ENCODE measurements at regions not wholly inside any gene's neighbourhood (a gene's known extent, or its start where the extent isn't known, plus 50 kb on each side); places are given as distances from the start of the nearest gene placed in this dataset.
"Not testable (repeated sequence)": the region's sequence is repeated elsewhere in the genome, so short reads cannot be mapped to it uniquely, and the experiment has no call there.

DNA sequence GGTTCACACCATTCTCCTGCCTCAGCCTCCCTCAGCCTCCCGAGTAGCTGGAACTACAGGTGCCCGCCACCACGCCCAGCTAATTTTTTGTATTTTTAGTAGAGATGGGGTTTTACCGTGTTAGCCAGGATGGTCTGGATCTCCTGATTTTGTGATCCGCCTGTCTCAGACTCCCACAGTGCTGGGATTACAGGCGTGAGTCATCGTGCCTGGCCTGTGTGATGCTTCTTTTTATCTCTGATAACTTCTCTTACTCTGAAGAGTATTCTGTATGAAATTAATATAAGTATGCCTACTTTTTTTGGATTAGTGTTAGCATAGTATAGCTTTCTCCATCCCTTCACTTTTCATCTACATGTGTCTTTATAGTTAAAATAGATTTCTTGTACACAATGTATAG, 180.8 kb upstream of the GALNT15 start:
- TF ChIP-seq, protein P1, sequence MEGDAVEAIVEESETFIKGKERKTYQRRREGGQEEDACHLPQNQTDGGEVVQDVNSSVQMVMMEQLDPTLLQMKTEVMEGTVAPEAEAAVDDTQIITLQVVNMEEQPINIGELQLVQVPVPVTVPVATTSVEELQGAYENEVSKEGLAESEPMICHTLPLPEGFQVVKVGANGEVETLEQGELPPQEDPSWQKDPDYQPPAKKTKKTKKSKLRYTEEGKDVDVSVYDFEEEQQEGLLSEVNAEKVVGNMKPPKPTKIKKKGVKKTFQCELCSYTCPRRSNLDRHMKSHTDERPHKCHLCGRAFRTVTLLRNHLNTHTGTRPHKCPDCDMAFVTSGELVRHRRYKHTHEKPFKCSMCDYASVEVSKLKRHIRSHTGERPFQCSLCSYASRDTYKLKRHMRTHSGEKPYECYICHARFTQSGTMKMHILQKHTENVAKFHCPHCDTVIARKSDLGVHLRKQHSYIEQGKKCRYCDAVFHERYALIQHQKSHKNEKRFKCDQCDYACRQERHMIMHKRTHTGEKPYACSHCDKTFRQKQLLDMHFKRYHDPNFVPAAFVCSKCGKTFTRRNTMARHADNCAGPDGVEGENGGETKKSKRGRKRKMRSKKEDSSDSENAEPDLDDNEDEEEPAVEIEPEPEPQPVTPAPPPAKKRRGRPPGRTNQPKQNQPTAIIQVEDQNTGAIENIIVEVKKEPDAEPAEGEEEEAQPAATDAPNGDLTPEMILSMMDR (IDR thresholded peaks at IDR 0.05) = not testable (repeated sequence)
- not testable (repeated sequence) for TF ChIP-seq POLR2A (IDR thresholded peaks at IDR 0.05)

All from body of pancreas (tissue), 4 donors.